Fibroblast of lung (primary cell): ENCODE measurements at regions not wholly inside any gene's neighbourhood (a gene's known extent, or its start where the extent isn't known, plus 50 kb on each side); places are given as distances from the start of the nearest gene placed in this dataset.

ENCODE experiments used
- DNase-seq, 2 donors: peaks; one replicate each; pipeline versions ENCODE4 v3.0.0 to v3.0.0-alpha.2; 2010; ENCODE audit warnings: low read depth in 2 of 2
- H2AFZ ChIP-seq: 2 replicates; pipeline ENCODE4 v1.5.1; 2012; ENCODE audit warnings: low read length, control low read depth, inconsistent platforms
- H3K27ac ChIP-seq: 2 replicates; pipeline ENCODE4 v1.5.1; 2011; ENCODE audit warnings: low read length, control low read depth; ENCODE audit not compliant: insufficient read depth
- H3K27me3 ChIP-seq: 2 replicates; pipeline ENCODE4 v1.5.1; 2011; ENCODE audit warnings: mild to moderate bottlenecking, low read length; ENCODE audit not compliant: control insufficient read depth, insufficient read depth
- H3K36me3 ChIP-seq: 2 replicates; pipeline ENCODE4 v1.5.1; 2011; ENCODE audit warnings: low read length; ENCODE audit not compliant: control insufficient read depth, insufficient read depth
- H3K4me1 ChIP-seq: 2 replicates; pipeline ENCODE4 v1.5.1; 2011; ENCODE audit warnings: low read length; ENCODE audit not compliant: control insufficient read depth, insufficient read depth; ENCODE audit errors: extremely low read depth
- H3K4me2 ChIP-seq: 2 replicates; pipeline ENCODE4 v1.5.1; 2011; ENCODE audit warnings: low read length, control low read depth; ENCODE audit not compliant: insufficient read depth; ENCODE audit errors: extremely low read depth
- H3K4me3 ChIP-seq, 4 experiments: fragments of 200-600 bp in 1 of 4; sonication (generic) in 1 of 4; replicated peaks in 1 of 4; 2 replicates each; pipeline ENCODE4 v1.5.1; 2011 to 2016; ENCODE audit warnings: low read length in 4 of 4, low read depth in 3 of 4, mild to moderate bottlenecking in 3 of 4, control low read depth in 2 of 4, inconsistent platforms in 1 of 4, mixed read lengths in 1 of 4; ENCODE audit not compliant: insufficient read depth in 1 of 4; ENCODE audit errors: control extremely low read depth in 1 of 4
- H3K79me2 ChIP-seq: 2 replicates; pipeline ENCODE4 v1.5.1; 2012; ENCODE audit warnings: mild to moderate bottlenecking, low read length, inconsistent platforms; ENCODE audit not compliant: control insufficient read depth, insufficient read depth
- H3K9ac ChIP-seq: 2 replicates; pipeline ENCODE4 v1.5.1; 2011; ENCODE audit warnings: mild to moderate bottlenecking, low read length, control low read depth; ENCODE audit not compliant: insufficient read depth
- H3K9me3 ChIP-seq: 2 replicates; pipeline ENCODE4 v1.5.1; 2012; ENCODE audit warnings: low read depth, low read length; ENCODE audit not compliant: control insufficient read depth, insufficient read depth
- H4K20me1 ChIP-seq: 2 replicates; pipeline ENCODE4 v1.5.1; 2011; ENCODE audit warnings: low read length; ENCODE audit not compliant: control insufficient read depth, insufficient read depth; ENCODE audit errors: extremely low read depth
- EZH2 ChIP-seq: IDR thresholded peaks from 2 replicates; pipeline ENCODE4 v1.5.1; 2012; ENCODE audit warnings: low read length, control low read depth, mild to moderate bottlenecking; ENCODE audit errors: missing control alignments
- TF ChIP-seq, protein P1 (sequence below), 2 donors: IDR thresholded peaks in 1 of 2; conservative IDR thresholded peaks in 1 of 2; 1 replicate in 1 of 2; 2 replicates in 1 of 2; pipeline ENCODE4 v1.5.1; 2011 to 2012; ENCODE audit warnings: low read length in 2 of 2, control low read depth in 1 of 2, inconsistent platforms in 1 of 2, low read depth in 1 of 2, mild to moderate bottlenecking in 1 of 2

GRCh38 chr21:38960251-38960650 lies 154.5 kb downstream of the ETS2 start:
- Histone ChIP-seq H3K27ac (no peak overlapping the region), H3K4me3 (no peak overlapping the region), H3K9me3 (no peaks in the 10 kb centered on the region), H3K36me3 (no peaks in the 10 kb centered on the region), H4K20me1 (no peaks in the 10 kb centered on the region), H3K9ac (no peak overlapping the region), H3K4me2 (no peak overlapping the region), H2AFZ (no peak overlapping the region), H3K79me2 (no peaks in the 10 kb centered on the region), H3K27me3 (no peaks in the 10 kb centered on the region), H3K4me1 (peaks cover 39% of the 10 kb centered on the region)
- TF ChIP-seq, protein P1, sequence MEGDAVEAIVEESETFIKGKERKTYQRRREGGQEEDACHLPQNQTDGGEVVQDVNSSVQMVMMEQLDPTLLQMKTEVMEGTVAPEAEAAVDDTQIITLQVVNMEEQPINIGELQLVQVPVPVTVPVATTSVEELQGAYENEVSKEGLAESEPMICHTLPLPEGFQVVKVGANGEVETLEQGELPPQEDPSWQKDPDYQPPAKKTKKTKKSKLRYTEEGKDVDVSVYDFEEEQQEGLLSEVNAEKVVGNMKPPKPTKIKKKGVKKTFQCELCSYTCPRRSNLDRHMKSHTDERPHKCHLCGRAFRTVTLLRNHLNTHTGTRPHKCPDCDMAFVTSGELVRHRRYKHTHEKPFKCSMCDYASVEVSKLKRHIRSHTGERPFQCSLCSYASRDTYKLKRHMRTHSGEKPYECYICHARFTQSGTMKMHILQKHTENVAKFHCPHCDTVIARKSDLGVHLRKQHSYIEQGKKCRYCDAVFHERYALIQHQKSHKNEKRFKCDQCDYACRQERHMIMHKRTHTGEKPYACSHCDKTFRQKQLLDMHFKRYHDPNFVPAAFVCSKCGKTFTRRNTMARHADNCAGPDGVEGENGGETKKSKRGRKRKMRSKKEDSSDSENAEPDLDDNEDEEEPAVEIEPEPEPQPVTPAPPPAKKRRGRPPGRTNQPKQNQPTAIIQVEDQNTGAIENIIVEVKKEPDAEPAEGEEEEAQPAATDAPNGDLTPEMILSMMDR (conservative IDR thresholded peaks at IDR 0.05 in 1 of 2, IDR thresholded peaks at IDR 0.05 in 1 of 2; ENCODE audit: low read depth in 1 of 2, low read length in 2 of 2): no peak
- TF ChIP-seq EZH2: no peak
- no peak for DNase-seq

DNA sequence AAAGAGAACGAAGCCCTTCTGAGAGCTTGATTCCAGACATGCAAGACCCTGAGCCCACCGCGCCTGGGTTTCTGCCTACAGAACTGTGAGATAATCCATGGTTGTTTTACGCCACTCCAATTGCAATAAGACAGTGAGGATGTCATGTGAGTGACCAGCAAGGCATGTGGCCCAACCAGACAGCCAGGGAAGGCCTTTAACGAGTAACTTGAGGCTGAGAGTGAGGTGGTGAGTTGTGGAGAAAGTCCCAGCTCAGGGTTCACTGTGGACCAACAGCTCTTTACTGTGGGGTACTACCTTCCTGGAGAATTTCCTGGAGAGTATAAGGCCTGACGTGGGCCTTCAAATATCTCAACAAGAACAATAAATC lies 153.9 kb downstream of the ETS2 start:
- peak overlapping the region; percentile 13 for H3K9ac ChIP-seq
- peaks cover 37% of the 10 kb centered on the region for H3K4me1 ChIP-seq
- no peak for DNase-seq
- H3K9me3 ChIP-seq: no peaks in the 10 kb centered on the region
- H2AFZ ChIP-seq: no peak overlapping the region
- no peaks in the 10 kb centered on the region for H3K36me3 ChIP-seq
- H3K27me3 ChIP-seq: no peaks in the 10 kb centered on the region
- no peaks in the 10 kb centered on the region for H3K79me2 ChIP-seq
- H3K4me3 ChIP-seq: no peak overlapping the region
- TF ChIP-seq, protein P1 (conservative IDR thresholded peaks at IDR 0.05 in 1 of 2, IDR thresholded peaks at IDR 0.05 in 1 of 2; ENCODE audit: low read depth in 1 of 2, low read length in 2 of 2): no peak
- no peak for TF ChIP-seq EZH2
- H3K4me2 ChIP-seq: peak overlapping the region; percentile 45
- H3K27ac ChIP-seq: peak overlapping the region; percentile 71
- no peaks in the 10 kb centered on the region for H4K20me1 ChIP-seq

DNA sequence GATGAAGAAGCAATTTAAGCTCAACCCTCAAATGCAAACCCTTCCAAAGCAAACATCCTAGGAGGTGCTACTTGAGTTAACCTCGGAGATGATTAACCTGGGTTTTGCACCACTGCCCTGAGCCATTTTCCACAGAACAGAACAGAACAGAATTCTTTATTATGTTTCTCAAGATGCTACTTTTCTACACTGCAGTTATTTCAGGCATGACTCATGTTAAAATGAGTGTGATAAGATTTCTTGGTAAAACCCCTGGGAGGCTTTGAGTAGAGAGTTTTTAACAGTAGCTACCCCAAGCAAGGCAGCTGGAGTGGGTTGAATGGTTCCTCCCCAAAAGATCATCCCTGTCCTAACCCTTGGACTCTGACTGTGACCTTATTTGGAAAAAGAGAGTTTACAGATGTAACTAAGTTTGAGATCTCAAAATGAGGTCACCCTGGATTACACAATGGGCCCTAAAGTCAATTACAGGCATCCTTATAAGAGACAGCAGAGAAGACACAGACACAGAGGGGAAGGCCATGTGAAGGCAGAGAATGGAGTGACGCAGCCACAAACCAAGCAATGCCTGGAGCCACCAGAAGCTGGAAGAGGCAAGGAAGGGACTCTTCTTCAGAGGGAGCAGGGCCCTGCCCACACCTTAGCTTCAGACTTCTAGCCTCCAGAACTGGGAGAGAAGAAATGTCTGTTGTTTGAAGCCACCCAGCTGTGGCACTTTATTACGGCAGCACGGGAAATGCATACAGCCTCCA lies 153.4 kb downstream of the ETS2 start:
- Histone ChIP-seq H3K4me2 (peak overlapping the region; percentile 45), H3K79me2 (no peaks in the 10 kb centered on the region), H4K20me1 (no peaks in the 10 kb centered on the region), H2AFZ (no peak overlapping the region), H3K9ac (peak overlapping the region; percentile 13), H3K27me3 (no peaks in the 10 kb centered on the region), H3K9me3 (no peaks in the 10 kb centered on the region), H3K4me1 (peaks cover 37% of the 10 kb centered on the region), H3K36me3 (no peaks in the 10 kb centered on the region), H3K27ac (peak overlapping the region; percentile 71), H3K4me3 (no peak overlapping the region)
- TF ChIP-seq EZH2: no peak
- TF ChIP-seq, protein P1 (conservative IDR thresholded peaks at IDR 0.05 in 1 of 2, IDR thresholded peaks at IDR 0.05 in 1 of 2; ENCODE audit: low read depth in 1 of 2, low read length in 2 of 2): no peak
- DNase-seq: peak; percentile 69 to 92
